GM18505 (cell line): ENCODE measurements at regions not wholly inside any gene's neighbourhood (a gene's known extent, or its start where the extent isn't known, plus 50 kb on each side); places are given as distances from the start of the nearest gene placed in this dataset.
"Not testable (repeated sequence)": the region's sequence is repeated elsewhere in the genome, so short reads cannot be mapped to it uniquely, and the experiment has no call there.

ENCODE experiments used
- ATAC-seq: cut with Tn5 transposase; IDR thresholded peaks from one replicate; pipeline ENCODE4 v1.9.1; 2021; ENCODE audit not compliant: unreplicated experiment
- POLR2A ChIP-seq: IDR thresholded peaks from 4 replicates; pipeline ENCODE4 v1.6.1; 2011; ENCODE audit warnings: borderline replicate concordance; ENCODE audit not compliant: insufficient read depth, insufficient read length; ENCODE audit errors: extremely low read depth

GRCh38 chr9:618478-618877, 223.0 kb upstream of the DMRT1 start:
- ATAC-seq, result no peak
- no peak for TF ChIP-seq POLR2A

- TF ChIP-seq POLR2A, result no peak
- no peak for ATAC-seq
Observed at GRCh38 chr9:621201-621855, 220.2 kb upstream of the DMRT1 start.

GRCh38 chr9:624935-625500, 216.5 kb upstream of the DMRT1 start:
- no peak for ATAC-seq
- TF ChIP-seq POLR2A, result no peak

- ATAC-seq, result no peak
- no peak for TF ChIP-seq POLR2A
Observed at GRCh38 chr9:625613-626012, 215.9 kb upstream of the DMRT1 start.

GRCh38 chr9:626114-626513, 215.4 kb upstream of the DMRT1 start:
- ATAC-seq, result not testable (repeated sequence)

- TF ChIP-seq POLR2A, result no peak
- ATAC-seq, result peak; percentile 66
Observed at GRCh38 chr9:626596-626995, 214.9 kb upstream of the DMRT1 start.

GRCh38 chr9:627336-627970, 214.0 kb upstream of the DMRT1 start:
- TF ChIP-seq POLR2A, result no peak
- ATAC-seq, result no peak

GRCh38 chr9:629146-629545, 212.4 kb upstream of the DMRT1 start:
- ATAC-seq, result no peak
- TF ChIP-seq POLR2A, result no peak

GRCh38 chr9:630817-631216, 210.7 kb upstream of the DMRT1 start:
- ATAC-seq, result no peak

GRCh38 chr9:631596-631995, 209.9 kb upstream of the DMRT1 start:
- no peak for ATAC-seq
- no peak for TF ChIP-seq POLR2A

More at GRCh38 chr9:630817-631216, 210.7 kb upstream of the DMRT1 start:
- no peak for TF ChIP-seq POLR2A

GRCh38 chr9:633461-633860, 208.0 kb upstream of the DMRT1 start:
- no peak for TF ChIP-seq POLR2A
- ATAC-seq, result no peak

GRCh38 chr9:636931-637591, 204.4 kb upstream of the DMRT1 start:
- TF ChIP-seq POLR2A, result no peak
- no peak for ATAC-seq

GRCh38 chr9:638152-638551, 203.3 kb upstream of the DMRT1 start:
- no peak for TF ChIP-seq POLR2A
- no peak for ATAC-seq

- no peak for TF ChIP-seq POLR2A
- no peak for ATAC-seq
Observed at GRCh38 chr9:642014-642413, 199.5 kb upstream of the DMRT1 start.
